ENCODE measurements at regions not wholly inside any gene's neighbourhood (a gene's known extent, or its start where the extent isn't known, plus 50 kb on each side); places are given as distances from the start of the nearest gene placed in this dataset.
"Not testable (repeated sequence)": the region's sequence is repeated elsewhere in the genome, so short reads cannot be mapped to it uniquely, and the experiment has no call there.

DNA sequence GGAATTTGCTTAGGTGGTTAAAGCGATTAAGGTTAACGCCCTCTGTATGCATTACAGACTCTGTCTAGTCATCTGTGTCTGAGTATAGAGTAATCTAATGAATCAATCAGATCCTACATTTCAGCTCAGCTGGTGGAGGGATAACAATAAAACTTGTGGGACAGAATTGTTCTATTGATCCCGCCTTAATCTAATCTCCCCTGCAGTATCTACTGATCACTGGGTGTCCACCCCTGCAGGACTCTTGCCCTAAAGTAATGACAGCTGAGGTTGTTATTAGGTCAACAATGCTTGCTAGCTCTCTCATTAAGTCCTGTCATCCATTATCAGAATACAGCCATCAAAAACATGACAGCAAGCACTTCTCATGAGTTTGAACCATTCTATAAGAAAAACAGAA is 462.6 kb upstream of the TMEFF2 start:
- TF ChIP-seq, protein P1, sequence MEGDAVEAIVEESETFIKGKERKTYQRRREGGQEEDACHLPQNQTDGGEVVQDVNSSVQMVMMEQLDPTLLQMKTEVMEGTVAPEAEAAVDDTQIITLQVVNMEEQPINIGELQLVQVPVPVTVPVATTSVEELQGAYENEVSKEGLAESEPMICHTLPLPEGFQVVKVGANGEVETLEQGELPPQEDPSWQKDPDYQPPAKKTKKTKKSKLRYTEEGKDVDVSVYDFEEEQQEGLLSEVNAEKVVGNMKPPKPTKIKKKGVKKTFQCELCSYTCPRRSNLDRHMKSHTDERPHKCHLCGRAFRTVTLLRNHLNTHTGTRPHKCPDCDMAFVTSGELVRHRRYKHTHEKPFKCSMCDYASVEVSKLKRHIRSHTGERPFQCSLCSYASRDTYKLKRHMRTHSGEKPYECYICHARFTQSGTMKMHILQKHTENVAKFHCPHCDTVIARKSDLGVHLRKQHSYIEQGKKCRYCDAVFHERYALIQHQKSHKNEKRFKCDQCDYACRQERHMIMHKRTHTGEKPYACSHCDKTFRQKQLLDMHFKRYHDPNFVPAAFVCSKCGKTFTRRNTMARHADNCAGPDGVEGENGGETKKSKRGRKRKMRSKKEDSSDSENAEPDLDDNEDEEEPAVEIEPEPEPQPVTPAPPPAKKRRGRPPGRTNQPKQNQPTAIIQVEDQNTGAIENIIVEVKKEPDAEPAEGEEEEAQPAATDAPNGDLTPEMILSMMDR (conservative IDR thresholded peaks at IDR 0.05; ENCODE audit: low read length) = no peak
- DNase-seq (ENCODE audit: low read depth) = no peak
- no peak overlapping the region for H3K4me3 ChIP-seq (ENCODE audit: low read length)

DNA sequence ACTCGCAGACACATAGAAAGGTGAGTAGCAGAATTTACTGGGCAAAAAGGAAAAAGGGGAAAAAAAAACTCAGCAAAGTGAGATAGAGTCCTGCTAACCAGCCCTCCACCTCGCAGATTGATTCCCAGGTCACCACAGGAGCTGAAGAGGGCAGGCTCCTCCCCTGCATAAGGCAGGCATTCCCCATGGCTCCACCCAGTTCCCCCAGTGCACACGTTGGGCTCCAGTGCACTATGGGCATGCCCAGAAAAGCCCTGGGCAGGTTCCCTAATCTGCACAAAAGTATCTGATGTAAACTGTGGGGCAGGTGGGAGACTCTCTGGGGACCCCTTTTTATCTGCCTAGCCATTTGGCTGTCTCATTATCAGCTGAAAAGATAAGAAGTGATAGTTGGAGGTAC is 461.2 kb upstream of the TMEFF2 start:
- no peak for DNase-seq (ENCODE audit: low read depth)
- TF ChIP-seq, protein P1 (conservative IDR thresholded peaks at IDR 0.05; ENCODE audit: low read length) = no peak
- H3K4me3 ChIP-seq (ENCODE audit: low read length) = no peak overlapping the region

DNA sequence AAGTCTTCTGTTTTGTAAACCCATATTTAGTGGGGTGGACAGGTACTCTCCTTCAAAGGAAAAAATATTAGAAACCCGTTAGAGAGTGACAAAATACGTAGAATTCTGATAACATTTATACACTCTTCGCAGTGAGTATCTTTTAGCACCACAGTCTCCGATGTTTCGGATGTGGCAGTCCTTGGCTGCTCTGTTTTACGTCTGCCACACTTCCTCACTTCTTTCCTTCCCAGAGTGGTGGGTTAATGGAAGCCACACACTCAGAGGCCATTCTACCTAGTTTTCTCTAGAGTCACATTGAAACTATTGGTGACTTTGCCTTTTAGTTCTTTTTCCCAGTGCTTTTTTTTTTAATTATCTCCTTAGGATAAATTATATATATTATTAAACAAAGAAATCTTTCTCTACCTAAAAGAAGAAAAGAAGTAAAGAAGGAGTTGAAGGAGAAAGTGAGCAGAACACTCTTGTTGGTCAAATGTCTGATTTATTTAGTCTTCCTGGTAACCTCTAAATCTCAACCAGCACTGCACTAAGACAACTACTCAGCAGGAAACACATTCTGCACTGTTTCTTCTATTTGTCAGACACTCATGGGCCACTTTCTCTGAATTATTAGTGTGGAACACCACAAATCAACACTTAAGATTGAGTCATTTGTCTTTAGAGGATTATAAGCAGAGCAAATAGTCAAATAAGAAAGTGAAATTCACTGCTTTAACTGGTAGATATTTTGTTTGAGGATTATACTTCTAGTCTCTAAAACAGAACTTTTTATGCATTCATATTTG is 451.3 kb upstream of the TMEFF2 start:
- TF ChIP-seq, protein P1 (conservative IDR thresholded peaks at IDR 0.05; ENCODE audit: low read length) = no peak
- DNase-seq (ENCODE audit: low read depth) = no peak
- H3K4me3 ChIP-seq (ENCODE audit: low read length) = no peak overlapping the region

DNA sequence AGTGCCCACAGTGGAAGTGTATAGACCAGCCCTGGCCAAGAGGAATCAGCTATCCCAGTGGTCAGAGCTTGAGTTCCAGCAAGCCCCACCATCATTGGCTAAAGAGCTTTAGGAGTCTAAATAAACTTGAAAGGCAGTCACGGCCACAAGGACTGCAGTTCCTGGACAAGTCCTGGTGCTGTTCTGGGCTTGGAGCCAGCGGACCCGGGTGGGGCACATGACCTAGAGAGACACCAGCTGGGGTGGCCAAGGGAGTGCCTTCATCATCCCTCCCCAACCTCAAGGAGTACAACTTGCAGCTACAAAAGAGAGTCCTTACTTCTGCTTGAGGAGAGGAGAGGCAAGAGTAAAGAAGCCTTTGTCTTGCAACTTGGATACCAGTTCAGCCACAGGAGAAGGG is 439.8 kb upstream of the TMEFF2 start:
- TF ChIP-seq, protein P1 (conservative IDR thresholded peaks at IDR 0.05; ENCODE audit: low read length) = no peak
- DNase-seq (ENCODE audit: low read depth) = no peak

DNA sequence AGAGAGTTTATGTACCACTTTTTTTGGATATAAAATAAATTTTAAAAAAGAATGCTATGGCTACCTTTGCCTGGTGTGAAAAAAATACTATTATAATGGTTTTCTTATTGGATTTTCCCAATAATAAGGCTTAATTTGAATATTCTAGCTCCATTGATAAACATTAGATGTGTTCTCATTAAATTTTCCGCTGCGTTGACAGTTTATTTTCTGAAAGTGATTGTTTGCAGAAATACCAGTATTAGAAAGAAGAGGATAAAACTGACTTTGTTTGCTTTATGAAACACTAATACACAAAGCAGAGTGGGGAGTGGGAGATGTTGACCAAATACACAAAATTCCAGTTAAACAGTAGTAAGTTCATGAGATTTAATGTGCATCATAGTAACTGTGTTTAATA is 433.3 kb upstream of the TMEFF2 start:
- H3K4me3 ChIP-seq (ENCODE audit: low read length) = no peak overlapping the region
- DNase-seq (ENCODE audit: low read depth) = no peak
- TF ChIP-seq, protein P1 (conservative IDR thresholded peaks at IDR 0.05; ENCODE audit: low read length) = no peak

More for the DNA sequence above, 439.8 kb upstream of the TMEFF2 start:
- no peak overlapping the region for H3K4me3 ChIP-seq (ENCODE audit: low read length)

DNA sequence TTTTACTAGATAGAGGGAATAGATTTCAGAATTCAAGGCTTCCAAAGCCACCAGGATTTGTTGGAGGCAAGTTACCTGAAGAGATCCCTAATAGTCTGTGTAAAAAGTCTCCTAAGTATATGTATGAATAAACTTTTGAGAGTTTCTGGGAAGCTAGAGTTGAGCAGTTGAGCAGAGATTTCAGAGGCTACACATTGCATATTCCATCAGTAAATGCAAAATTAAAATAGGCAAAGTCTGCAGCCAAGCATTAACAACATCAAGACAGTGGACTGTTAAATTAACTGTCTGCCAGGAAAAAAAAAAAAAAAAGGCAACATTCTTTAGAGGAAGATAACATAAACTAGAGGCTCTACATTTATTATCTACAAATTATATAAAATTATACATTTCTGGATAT is 420.4 kb upstream of the TMEFF2 start:
- no peak overlapping the region for H3K4me3 ChIP-seq (ENCODE audit: low read length)
- DNase-seq (ENCODE audit: low read depth) = no peak
- TF ChIP-seq, protein P1 (conservative IDR thresholded peaks at IDR 0.05; ENCODE audit: low read length) = no peak

DNA sequence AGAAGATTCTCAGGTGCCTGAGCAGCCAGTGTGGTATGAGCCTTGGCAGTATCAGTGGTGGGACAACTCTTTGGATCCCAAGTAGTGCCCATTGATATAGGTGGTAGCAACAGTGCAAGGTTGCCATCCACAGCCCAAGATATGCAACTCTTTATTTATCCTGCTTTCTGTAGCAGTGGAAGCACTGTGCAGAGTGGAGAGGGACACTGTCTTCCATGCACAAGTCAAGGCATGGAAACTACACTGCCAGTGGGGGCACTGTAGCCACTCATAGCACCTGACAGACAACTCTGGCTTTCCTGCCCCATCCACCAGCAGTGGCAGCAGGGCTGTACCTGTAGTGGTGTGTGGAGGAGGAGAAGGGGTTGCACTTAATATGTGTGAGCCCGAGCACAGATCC is 409.6 kb upstream of the TMEFF2 start:
- no peak overlapping the region for H3K4me3 ChIP-seq (ENCODE audit: low read length)
- no peak for DNase-seq (ENCODE audit: low read depth)
- TF ChIP-seq, protein P1 (conservative IDR thresholded peaks at IDR 0.05; ENCODE audit: low read length) = no peak

DNA sequence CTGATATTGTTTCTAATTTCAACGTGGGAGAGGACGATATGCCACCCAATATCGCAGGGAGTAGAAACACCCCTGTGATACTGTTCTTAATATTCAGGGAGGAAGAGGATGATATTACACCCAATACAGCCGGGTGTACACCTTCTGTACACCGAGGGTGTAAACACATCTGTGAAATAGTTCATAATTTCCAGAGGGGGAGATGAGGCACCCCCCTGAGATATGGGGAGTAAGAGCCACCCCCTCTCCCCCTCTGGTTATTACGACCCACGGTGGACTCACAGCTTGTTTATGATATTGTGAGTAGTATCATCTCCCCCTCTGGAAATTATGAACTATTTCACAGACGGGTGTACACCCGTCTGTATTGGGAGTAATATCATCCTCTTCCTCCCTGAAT is 403.9 kb upstream of the TMEFF2 start:
- DNase-seq (ENCODE audit: low read depth); H3K4me3 ChIP-seq (ENCODE audit: low read length): not testable (repeated sequence)
